GDM1 (cell line): ENCODE measurements at regions not wholly inside any gene's neighbourhood (a gene's known extent, or its start where the extent isn't known, plus 50 kb on each side); places are given as distances from the start of the nearest gene placed in this dataset.
A peak's percentile ranks its signal among the peaks of the same experiment; 100 is the strongest.

Experiments
- DNase-seq: peaks from one replicate; lab custom pipeline; 2025; lab: John Stamatoyannopoulos, UW

- DNase-seq, result no peak
Measured at GRCh38 chr16:87052506-87052905, 264.7 kb downstream of the C16orf95 start.

- no peak for DNase-seq
Measured at GRCh38 chr16:87053016-87053982, 263.9 kb downstream of the C16orf95 start.

GRCh38 chr16:87054154-87054553 is 263.0 kb downstream of the C16orf95 start:
- no peak for DNase-seq

- no peak for DNase-seq
Measured at GRCh38 chr16:87054856-87055255, 262.3 kb downstream of the C16orf95 start.

- no peak for DNase-seq
Measured at GRCh38 chr16:87056083-87056482, 261.1 kb downstream of the C16orf95 start.

- no peak for DNase-seq
Measured at GRCh38 chr16:87056551-87056950, 260.6 kb downstream of the C16orf95 start.

- DNase-seq, result no peak
Measured at GRCh38 chr16:87057211-87057881, 259.8 kb downstream of the C16orf95 start.

GRCh38 chr16:87057951-87058560 is 259.1 kb downstream of the C16orf95 start:
- no peak for DNase-seq

GRCh38 chr16:87058728-87059250 is 258.4 kb downstream of the C16orf95 start:
- DNase-seq, result no peak

- no peak for DNase-seq
Measured at GRCh38 chr16:87060034-87060986, 256.9 kb downstream of the C16orf95 start.

GRCh38 chr16:87061243-87061920 is 255.8 kb downstream of the C16orf95 start:
- no peak for DNase-seq

GRCh38 chr16:87062569-87063442 is 254.4 kb downstream of the C16orf95 start:
- DNase-seq, result peak; percentile 13

- DNase-seq, result no peak
Measured at GRCh38 chr16:87063543-87063942, 253.6 kb downstream of the C16orf95 start.

GRCh38 chr16:87064731-87065445 is 252.3 kb downstream of the C16orf95 start:
- DNase-seq, result no peak

- no peak for DNase-seq
Measured at GRCh38 chr16:87065446-87066132, 251.6 kb downstream of the C16orf95 start.

- DNase-seq, result no peak
Measured at GRCh38 chr16:87066133-87067002, 250.8 kb downstream of the C16orf95 start.

- no peak for DNase-seq
Measured at GRCh38 chr16:87067003-87067556, 250.1 kb downstream of the C16orf95 start.
